ENCODE measurements at regions not wholly inside any gene's neighbourhood (a gene's known extent, or its start where the extent isn't known, plus 50 kb on each side); places are given as distances from the start of the nearest gene placed in this dataset.

GRCh38 chr16:6827931-6828330, 504.7 kb upstream of the RBFOX1 start:
- TF ChIP-seq POLR2A (IDR thresholded peaks at IDR 0.05) (no peak), CTCF (IDR thresholded peaks at IDR 0.05) (no peak)
